ENCODE measurements at regions not wholly inside any gene's neighbourhood (a gene's known extent, or its start where the extent isn't known, plus 50 kb on each side); places are given as distances from the start of the nearest gene placed in this dataset.

DNA sequence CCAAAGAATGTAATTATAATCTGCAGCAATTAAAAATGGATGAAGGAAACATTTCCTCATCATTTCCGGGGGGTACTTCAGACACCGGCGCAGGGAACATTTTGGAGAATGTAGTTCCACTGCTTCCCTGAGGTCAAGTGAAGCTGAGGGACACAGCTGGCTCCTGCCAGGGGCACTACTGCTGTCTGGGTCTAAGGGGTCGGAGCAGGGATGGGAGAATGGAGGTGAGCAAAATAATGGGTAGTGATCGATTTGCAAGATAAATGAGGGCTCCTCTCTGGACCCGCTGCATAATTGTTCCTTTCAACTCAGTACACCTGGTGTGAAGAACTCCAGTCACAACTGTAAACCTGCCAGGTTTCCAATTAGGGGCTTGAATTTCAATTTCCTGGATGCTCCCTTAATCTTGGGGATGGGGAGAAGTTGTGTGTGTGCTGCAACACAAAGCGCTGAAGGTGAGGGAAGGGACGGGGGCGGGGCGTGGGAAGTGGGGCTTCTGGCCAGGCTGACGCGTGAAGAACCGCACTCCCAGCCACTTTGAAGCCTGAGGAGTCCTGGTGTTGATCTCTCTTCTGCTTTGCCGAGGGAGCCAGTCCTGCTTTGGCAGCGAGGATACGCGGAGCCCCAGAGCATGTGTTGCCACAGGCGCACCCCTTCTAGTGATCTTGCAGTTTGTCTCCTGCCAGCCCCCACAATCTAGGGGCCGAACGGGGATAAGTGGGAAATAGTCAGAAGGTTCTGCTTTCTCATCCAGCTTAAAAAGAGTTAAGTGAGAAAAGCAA lies 57.9 kb upstream of the PCDH8 start:
- DNase-seq = no peak
- ATAC-seq (ENCODE audit: insufficient read depth, low FRiP score) = no peak
- Histone ChIP-seq H3K36me3 (ENCODE audit: control insufficient read depth in 4 of 4, insufficient read depth in 4 of 4, low read length in 4 of 4) (no peaks in the 10 kb centered on the region), H3K27ac (ENCODE audit: low read depth in 1 of 2, low read length in 1 of 2) (no peak overlapping the region), H3K27me3 (ENCODE audit: control insufficient read depth in 3 of 3, insufficient read depth in 3 of 3, low read length in 2 of 3) (peaks cover 4 to 27% (median 11%) of the 10 kb centered on the region in 3 donors), H3K4me3 (no peak overlapping the region), H3K9ac (ENCODE audit: insufficient read depth in 1 of 2, low read length in 2 of 2) (no peak overlapping the region), H3K4me1 (ENCODE audit: control insufficient read depth in 5 of 5, insufficient read depth in 5 of 5, low read length in 5 of 5) (no peaks in the 10 kb centered on the region), H3K9me3 (ENCODE audit: control insufficient read depth in 4 of 4, insufficient read depth in 3 of 4, low read length in 3 of 4) (no peaks in the 10 kb centered on the region)
- WGBS, 2 donors = 29 to 30% methylated on average over 20 of the region's 20 CpGs
- TF ChIP-seq CTCF (IDR thresholded peaks at IDR 0.05; ENCODE audit: control extremely low read depth, extremely low read depth) = no peak

DNA sequence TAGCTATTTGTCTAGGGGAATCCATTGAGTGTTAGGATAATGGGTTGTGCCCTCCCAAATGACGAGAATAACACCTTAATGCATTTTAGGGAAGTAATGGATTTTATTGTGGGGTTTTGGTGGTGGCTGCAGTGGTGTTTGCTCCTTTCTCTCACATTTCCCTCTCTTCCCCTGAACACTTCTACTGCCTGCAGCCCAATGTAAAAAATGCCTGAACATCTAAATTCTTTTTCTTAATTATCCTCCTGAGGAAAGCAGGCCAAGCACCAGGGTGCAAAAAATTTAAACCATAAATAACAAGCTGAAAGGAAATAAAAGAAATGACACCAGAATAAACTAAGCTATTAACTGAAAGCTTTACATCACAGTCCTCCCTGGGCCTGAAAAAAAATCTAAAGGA lies 57.3 kb upstream of the PCDH8 start:
- no peaks in the 10 kb centered on the region for H3K36me3 ChIP-seq (ENCODE audit: control insufficient read depth in 4 of 4, insufficient read depth in 4 of 4, low read length in 4 of 4)
- TF ChIP-seq CTCF (IDR thresholded peaks at IDR 0.05; ENCODE audit: control extremely low read depth, extremely low read depth) = no peak
- H3K9ac ChIP-seq (ENCODE audit: insufficient read depth in 1 of 2, low read length in 2 of 2) = no peak overlapping the region
- H3K9me3 ChIP-seq (ENCODE audit: control insufficient read depth in 4 of 4, insufficient read depth in 3 of 4, low read length in 3 of 4) = no peaks in the 10 kb centered on the region
- peaks cover 4 to 27% (median 11%) of the 10 kb centered on the region in 3 donors for H3K27me3 ChIP-seq (ENCODE audit: control insufficient read depth in 3 of 3, insufficient read depth in 3 of 3, low read length in 2 of 3)
- no peak for ATAC-seq (ENCODE audit: insufficient read depth, low FRiP score)
- no peaks in the 10 kb centered on the region for H3K4me1 ChIP-seq (ENCODE audit: control insufficient read depth in 5 of 5, insufficient read depth in 5 of 5, low read length in 5 of 5)
- H3K4me3 ChIP-seq = no peak overlapping the region
- WGBS, 2 donors = 39 to 67% methylated on average over 1 of the region's 1 CpG
- H3K27ac ChIP-seq (ENCODE audit: low read depth in 1 of 2, low read length in 1 of 2) = no peak overlapping the region
- no peak for DNase-seq

DNA sequence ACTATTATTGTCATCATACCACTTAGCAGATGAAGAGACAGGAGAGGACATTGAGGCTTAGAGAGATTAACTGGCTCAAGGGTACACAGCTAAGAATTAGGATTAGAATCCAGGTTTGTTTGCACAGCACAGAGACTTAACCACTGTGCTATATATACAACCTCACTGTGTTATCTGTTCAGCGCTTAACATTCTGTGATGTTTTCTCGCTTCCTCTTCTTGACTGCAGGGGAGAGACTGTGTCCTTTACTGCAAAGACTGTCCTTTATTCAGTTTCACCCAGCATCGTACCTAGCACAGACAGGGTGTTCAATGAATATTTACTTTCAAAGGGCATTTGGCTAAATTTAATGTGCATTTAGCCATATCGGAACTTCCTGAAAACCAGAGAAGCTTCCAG lies 54.9 kb upstream of the PCDH8 start:
- 55 to 62% methylated on average over 4 of the region's 4 CpGs for WGBS, 2 donors
- no peaks in the 10 kb centered on the region for H3K4me1 ChIP-seq (ENCODE audit: control insufficient read depth in 5 of 5, insufficient read depth in 5 of 5, low read length in 5 of 5)
- no peak overlapping the region for H3K9ac ChIP-seq (ENCODE audit: insufficient read depth in 1 of 2, low read length in 2 of 2)
- no peaks in the 10 kb centered on the region for H3K9me3 ChIP-seq (ENCODE audit: control insufficient read depth in 4 of 4, insufficient read depth in 3 of 4, low read length in 3 of 4)
- no peak overlapping the region for H3K27ac ChIP-seq (ENCODE audit: low read depth in 1 of 2, low read length in 1 of 2)
- no peaks in the 10 kb centered on the region for H3K36me3 ChIP-seq (ENCODE audit: control insufficient read depth in 4 of 4, insufficient read depth in 4 of 4, low read length in 4 of 4)
- no peak for DNase-seq
- TF ChIP-seq CTCF (IDR thresholded peaks at IDR 0.05; ENCODE audit: control extremely low read depth, extremely low read depth) = no peak
- no peak overlapping the region for H3K4me3 ChIP-seq
- peaks cover 4 to 27% (median 11%) of the 10 kb centered on the region in 3 donors for H3K27me3 ChIP-seq (ENCODE audit: control insufficient read depth in 3 of 3, insufficient read depth in 3 of 3, low read length in 2 of 3)
- no peak for ATAC-seq (ENCODE audit: insufficient read depth, low FRiP score)

GRCh38 chr13:52899206-52899605 lies 50.8 kb upstream of the PCDH8 start:
- Histone ChIP-seq H3K4me3 (no peak overlapping the region), H3K36me3 (ENCODE audit: control insufficient read depth in 4 of 4, insufficient read depth in 4 of 4, low read length in 4 of 4) (no peaks in the 10 kb centered on the region), H3K27ac (ENCODE audit: low read depth in 1 of 2, low read length in 1 of 2) (no peak overlapping the region), H3K9me3 (ENCODE audit: control insufficient read depth in 4 of 4, insufficient read depth in 3 of 4, low read length in 3 of 4) (no peaks in the 10 kb centered on the region), H3K27me3 (ENCODE audit: control insufficient read depth in 3 of 3, insufficient read depth in 3 of 3, low read length in 2 of 3) (peaks cover 0 to 4% (median 0%) of the 10 kb centered on the region in 3 donors), H3K4me1 (ENCODE audit: control insufficient read depth in 5 of 5, insufficient read depth in 5 of 5, low read length in 5 of 5) (no peaks in the 10 kb centered on the region), H3K9ac (ENCODE audit: insufficient read depth in 1 of 2, low read length in 2 of 2) (no peak overlapping the region)
- TF ChIP-seq CTCF (IDR thresholded peaks at IDR 0.05; ENCODE audit: control extremely low read depth, extremely low read depth) = no peak
- ATAC-seq (ENCODE audit: insufficient read depth, low FRiP score) (no peak), DNase-seq (no peak)
- WGBS, 2 donors = 86 to 88% methylated on average over 5 of the region's 5 CpGs
